GM10266 (cell line): ENCODE measurements at regions not wholly inside any gene's neighbourhood (a gene's known extent, or its start where the extent isn't known, plus 50 kb on each side); places are given as distances from the start of the nearest gene placed in this dataset.

ENCODE experiments used
- DNase-seq: peaks from one replicate; pipeline ENCODE4 v3.0.0; 2012; ENCODE audit errors: extremely low spot score
- TF ChIP-seq, protein P1 (sequence below): IDR thresholded peaks from 2 replicates; pipeline ENCODE4 v1.5.1; 2012; ENCODE audit warnings: mild to moderate bottlenecking, low read depth; ENCODE audit not compliant: control insufficient read depth, insufficient read depth; ENCODE audit errors: missing control alignments

DNA sequence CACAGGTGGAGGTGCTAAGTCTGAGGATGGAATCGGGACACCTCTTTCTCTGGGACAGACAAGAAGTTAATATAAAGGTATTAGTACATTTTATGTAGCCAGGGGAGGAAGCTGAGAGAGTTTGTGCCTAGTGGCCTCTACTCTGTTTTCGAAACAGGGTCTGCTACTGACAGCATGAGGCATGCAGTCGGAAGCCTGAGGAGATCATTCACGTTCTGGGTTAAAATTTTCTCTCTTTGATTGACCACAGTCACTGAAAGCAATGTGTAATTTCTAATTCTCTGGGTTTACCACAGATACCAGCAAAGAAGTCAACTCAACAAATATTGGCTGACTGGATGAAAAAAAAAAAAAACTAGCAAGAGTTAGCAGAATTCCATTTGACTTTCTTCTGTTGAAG is 53.3 kb upstream of the KCTD7 start:
- TF ChIP-seq, protein P1, sequence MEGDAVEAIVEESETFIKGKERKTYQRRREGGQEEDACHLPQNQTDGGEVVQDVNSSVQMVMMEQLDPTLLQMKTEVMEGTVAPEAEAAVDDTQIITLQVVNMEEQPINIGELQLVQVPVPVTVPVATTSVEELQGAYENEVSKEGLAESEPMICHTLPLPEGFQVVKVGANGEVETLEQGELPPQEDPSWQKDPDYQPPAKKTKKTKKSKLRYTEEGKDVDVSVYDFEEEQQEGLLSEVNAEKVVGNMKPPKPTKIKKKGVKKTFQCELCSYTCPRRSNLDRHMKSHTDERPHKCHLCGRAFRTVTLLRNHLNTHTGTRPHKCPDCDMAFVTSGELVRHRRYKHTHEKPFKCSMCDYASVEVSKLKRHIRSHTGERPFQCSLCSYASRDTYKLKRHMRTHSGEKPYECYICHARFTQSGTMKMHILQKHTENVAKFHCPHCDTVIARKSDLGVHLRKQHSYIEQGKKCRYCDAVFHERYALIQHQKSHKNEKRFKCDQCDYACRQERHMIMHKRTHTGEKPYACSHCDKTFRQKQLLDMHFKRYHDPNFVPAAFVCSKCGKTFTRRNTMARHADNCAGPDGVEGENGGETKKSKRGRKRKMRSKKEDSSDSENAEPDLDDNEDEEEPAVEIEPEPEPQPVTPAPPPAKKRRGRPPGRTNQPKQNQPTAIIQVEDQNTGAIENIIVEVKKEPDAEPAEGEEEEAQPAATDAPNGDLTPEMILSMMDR: no peak
- DNase-seq: no peak

DNA sequence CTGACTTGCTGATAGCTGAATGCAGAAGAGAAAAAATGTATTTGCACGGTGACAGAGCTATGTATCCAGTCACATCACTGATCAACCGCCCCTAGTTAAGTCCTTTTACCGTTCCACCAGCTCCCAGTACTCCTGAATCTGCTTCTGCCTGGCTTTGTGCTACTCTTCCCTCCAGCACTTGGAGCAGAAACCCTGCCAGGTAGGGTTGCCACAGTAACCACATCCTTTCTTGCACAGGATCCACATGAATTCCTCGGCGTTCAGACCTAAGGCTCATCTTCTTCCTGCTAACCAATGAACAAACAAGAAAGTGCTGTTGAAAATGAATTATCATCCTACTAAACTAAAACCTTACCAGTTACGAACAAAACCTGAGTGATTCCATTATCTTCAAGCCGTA is 52.0 kb upstream of the KCTD7 start:
- no peak for DNase-seq
- TF ChIP-seq, protein P1: no peak
